Effector CD4-positive, alpha-beta T cell (primary cell): ENCODE measurements at regions not wholly inside any gene's neighbourhood (a gene's known extent, or its start where the extent isn't known, plus 50 kb on each side); places are given as distances from the start of the nearest gene placed in this dataset.
"Not testable (repeated sequence)": the region's sequence is repeated elsewhere in the genome, so short reads cannot be mapped to it uniquely, and the experiment has no call there.

Experiments used
- DNase-seq: peaks from one replicate; pipeline ENCODE4 v3.0.0-alpha.2; 2020

DNA sequence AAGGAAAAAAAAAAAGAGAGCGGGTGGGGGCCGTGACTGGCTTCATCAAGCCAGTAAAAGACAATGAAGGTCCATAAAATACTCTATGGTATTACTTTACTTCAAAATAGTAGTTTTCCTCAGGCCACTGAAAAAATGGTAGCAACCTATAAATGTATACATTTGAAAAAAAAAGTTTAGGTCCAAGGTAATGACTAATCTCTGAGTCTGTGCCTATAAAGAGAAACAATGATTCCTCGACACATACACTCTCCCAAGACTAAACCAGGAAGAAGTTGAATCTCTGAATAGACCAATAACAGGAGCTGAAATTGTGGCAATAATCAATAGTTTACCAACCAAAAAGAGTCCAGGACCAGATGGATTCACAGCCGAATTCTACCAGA, 84.5 kb upstream of the SIRPG start:
- DNase-seq: not testable (repeated sequence)

DNA sequence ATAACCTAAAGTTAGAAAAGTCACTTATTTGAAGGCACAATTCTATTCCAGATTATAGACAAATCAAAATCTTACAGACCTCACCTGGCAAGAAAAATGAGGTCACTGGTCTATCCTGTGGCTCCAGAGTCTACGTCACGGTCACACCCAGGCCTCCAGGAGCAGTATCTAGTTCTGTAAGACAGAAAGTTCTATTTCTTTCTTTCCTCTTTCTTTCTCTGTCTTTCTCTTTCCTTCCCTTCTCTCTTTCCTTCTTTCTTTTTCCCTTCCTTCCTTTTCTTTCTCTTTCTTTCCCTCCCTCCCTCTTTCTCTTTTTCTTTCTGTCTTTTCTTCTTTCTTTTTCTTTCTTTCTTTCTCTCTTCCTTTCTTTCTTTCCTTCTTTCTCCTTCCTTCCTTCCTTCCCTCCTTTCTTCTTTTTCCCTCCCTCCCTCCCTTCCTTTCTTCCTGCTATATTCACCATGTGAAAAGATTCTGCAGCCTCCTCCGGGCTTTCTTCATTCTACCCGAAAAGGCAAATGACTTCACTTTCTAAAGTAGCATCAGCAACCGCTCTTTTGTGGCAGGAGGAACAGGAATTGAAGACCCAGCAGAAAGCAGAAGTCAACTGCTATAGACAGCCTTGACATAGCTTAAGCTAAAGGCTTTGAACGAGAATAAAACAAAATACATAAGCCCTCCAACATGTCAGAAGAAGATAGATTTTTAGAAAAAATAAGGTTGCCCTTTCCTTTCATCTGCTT, 83.9 kb upstream of the SIRPG start:
- DNase-seq: no peak

DNA sequence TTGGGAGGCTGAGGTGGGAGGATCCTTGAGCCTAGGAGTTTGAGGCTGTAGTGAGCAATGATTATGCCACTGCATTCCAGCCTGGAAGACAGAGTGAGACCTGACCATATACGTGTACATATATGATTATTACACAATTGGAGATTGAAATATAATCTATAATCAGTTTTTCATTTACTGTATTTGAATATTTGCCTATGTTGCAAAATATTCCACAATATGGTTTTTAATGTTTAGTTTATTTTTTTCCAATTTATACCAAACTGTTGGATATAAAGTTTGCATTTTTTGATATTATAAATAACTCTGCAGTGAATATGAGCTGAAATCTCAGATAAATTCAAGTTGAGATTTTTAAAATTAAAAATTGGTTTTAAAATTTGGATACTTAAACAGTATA, 79.6 kb upstream of the SIRPG start:
- DNase-seq: no peak

DNA sequence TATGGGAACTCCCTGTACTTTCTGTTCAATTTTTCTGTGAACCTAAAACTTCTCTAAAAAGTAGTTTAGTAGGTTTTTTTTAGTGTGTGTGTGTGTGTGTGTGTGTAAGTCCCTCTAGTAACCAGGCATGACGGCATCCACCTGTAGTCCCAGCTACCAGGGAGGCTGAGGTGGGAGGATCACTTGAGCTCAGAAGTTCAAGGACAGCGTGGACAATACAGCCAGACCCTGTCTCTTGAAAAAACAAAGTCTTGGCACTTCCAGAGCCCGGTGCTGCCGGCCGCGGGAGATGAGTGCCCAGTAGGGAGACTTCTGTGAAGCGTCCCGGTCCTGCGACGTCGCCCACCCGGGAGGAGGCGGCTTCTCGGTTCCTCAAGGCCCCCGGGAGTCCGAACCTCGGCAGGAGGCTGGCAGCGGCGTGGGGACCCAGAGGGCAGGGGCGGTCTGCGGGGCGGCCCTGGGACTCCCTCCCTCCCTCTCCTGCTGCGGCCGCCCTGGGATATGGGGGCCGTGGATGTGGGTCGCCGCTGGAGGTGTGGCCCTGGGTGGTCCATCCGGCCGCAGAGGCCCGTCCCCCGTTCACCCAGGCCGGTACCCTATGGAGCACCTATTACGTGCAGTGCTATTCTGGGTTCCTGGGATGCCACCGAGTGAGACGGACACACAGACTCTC, 78.0 kb upstream of the SIRPG start:
- DNase-seq: no peak

DNA sequence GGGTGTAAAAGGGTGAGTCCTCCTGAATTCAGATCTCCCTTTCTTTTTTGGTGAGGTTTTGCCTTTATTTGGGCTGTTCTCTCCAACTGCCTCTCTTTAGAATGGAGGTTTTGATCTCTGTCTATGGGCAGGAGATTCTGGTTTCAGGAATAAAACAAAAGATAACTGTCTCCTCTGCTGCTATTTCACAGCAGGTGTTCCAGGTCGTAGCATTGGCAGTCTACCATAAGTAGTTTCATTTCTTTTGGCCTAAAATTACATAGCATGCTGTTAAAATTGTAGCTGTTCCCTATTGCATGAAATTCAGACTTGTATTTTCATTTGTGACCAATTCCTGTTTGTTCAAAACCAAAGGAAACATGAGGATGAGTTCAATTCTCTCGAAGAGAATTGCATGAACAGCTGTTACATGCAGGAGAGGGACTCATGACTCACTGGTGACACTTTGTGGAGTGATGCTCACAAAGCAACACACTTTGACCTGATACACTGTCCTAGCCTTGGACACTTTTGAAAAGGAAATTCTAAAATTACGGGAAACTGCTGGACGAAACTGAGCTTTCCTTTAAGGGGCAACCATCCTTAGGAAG, 76.8 kb upstream of the SIRPG start:
- DNase-seq: no peak

DNA sequence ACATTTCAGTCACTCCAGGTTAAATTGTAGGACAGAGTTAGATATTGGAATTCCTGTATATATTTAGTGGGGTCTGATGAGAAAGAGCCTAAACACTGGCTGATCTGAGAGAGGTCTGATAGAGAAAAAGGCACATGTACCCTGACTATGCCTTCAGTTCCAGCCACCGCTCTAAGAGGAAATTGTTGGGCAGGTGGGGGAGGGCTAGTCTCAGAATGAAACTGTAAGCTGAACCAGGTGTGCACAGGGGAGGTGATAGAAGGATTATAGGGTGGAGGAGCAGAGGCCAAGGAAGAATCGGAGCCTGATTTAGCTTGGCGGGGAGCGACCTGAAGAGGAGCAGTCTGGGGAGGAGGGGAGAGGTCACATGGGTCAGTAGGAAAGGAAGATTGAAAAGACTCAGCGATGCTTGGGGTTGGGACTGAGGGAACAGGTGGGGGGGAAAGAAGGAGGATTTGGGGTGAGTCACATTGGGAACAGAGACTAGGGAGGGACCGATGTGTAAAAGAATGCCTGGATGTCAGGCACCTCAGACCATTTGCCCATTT, 74.3 kb upstream of the SIRPG start:
- DNase-seq: not testable (repeated sequence)

- not testable (repeated sequence) for DNase-seq
These were observed 73.6 kb upstream of the SIRPG start for GRCh38 chr20:1730981-1731711.

- DNase-seq: not testable (repeated sequence)
These were observed 69.7 kb upstream of the SIRPG start for GRCh38 chr20:1727303-1727702.

GRCh38 chr20:1724901-1725300, 67.3 kb upstream of the SIRPG start:
- DNase-seq: no peak

- DNase-seq: no peak
These were observed 65.0 kb upstream of the SIRPG start for GRCh38 chr20:1722513-1723050.

DNA sequence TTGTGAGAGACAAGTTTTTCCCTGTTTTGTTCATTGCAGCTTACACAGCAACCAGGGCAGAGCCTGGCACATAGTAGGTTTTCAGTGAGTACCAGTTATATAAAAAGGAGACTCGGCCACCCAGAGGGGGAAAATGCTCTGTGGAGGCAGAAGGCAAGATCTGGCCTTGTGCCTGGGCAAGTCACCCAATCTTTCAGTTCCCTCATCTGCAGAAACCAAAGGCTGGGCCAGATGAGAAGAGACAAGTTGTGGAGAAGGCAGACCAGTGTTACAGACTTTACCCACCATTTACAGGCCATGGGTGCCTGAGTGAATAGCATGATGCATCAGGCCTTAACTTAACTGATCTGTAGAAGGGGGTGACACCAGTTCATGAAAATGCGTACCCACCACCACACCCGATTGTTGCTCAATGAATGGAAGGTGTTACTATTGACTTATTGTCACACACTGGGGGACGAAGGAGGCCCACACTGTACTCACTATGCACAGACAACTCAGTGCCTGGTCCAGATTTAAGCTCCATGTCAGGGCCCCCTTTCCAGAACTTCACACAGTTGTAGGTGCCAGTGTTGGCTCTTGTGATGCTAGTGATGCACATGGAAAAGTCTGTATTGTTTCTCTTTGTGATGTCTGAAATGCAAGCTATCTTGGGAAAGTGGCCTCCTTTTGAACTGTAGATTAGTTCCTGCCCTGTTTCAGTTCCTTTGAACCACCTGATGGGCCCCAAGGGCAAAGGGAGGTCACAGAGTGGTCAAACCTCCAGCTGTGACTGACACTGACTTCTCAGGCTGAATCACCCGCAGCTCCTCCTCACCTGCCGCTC, 64.3 kb upstream of the SIRPG start:
- no peak for DNase-seq

GRCh38 chr20:1720845-1721475, 63.4 kb upstream of the SIRPG start:
- no peak for DNase-seq

- no peak for DNase-seq
These were observed 62.6 kb upstream of the SIRPG start for GRCh38 chr20:1720226-1720625.

- DNase-seq: no peak
These were observed 61.2 kb upstream of the SIRPG start for GRCh38 chr20:1718604-1719384.

DNA sequence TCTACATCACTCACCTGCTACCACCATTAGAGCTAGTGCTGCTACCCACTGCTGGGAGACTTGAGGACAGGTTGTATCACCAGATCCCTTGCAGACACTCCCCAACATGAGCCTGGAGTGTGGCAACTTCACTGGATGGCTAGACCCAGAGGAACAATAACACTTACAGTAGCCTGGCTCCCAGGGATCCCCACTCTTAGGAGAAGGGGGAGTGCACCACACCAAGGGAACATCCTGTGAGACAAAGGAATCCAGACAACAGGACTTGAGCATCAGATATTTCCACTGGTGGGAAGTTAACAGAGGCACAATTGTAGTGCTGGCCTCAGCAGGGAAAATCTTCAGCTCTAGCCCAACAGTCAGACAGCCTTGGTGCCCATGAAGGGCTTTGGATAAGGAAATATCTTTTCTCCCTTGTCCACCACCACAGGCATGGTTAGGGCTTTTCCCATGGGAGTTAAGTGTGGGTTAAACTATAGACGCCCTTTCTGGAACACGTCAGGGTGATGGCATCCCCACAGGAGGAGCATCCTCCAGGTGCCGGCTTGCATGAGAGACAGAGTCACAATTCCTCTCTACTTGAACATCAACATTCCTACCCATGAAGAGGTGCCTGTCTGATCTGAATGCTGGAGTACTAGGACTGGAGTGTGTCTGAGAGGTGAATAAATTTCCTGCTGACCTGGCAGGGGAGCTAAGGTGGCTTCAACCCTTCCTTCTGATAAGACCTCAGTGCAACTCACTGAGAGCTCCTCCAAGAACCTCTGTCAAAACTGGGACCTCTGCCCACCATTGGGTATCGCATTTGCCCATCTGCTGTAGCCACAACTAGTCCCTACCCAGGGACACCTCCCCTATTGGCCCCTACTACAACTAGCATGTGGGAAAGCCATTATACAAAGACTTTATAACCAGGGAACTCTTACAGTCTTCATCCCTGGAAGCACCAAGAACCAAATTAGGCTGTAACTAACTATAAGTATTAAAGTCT, 55.4 kb upstream of the SIRPG start:
- DNase-seq: no peak

- DNase-seq: no peak
These were observed 54.4 kb upstream of the SIRPG start for GRCh38 chr20:1711826-1712601.

- DNase-seq: no peak
These were observed 53.7 kb upstream of the SIRPG start for GRCh38 chr20:1711266-1711665.

DNA sequence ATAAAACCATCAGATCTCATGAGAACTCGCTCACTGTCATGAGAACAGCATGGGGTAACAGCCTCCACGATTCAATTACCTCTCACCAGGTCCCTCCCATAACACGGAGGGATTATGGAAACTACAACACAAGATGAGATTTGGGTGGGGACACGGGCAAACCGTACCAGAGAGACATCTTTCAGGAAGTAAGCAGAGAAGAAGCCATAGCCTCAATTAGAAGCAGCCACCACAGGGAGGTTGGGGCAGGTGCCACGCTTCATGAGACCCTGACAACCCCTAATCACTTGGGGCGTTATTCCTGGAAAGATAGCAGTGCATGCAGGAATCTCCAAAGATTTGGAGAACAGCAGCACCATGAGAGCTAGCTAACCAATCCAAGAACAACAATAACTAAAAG, 52.9 kb upstream of the SIRPG start:
- DNase-seq: no peak
